ENCODE measurements at regions not wholly inside any gene's neighbourhood (a gene's known extent, or its start where the extent isn't known, plus 50 kb on each side); places are given as distances from the start of the nearest gene placed in this dataset.

- FAIRE-seq = no peak
Measured at GRCh38 chr9:91116711-91117110, 245.0 kb downstream of the AUH start.

GRCh38 chr9:91117474-91117891 lies 244.2 kb downstream of the AUH start:
- no peak for DNase-seq (ENCODE audit: extremely low spot score, insufficient read length, low read depth)

More at GRCh38 chr9:91116711-91117110, 245.0 kb downstream of the AUH start:
- no peak for DNase-seq (ENCODE audit: extremely low spot score, insufficient read length, low read depth)

GRCh38 chr9:91117959-91118703 lies 243.6 kb downstream of the AUH start:
- FAIRE-seq = no peak

More at GRCh38 chr9:91117474-91117891, 244.2 kb downstream of the AUH start:
- FAIRE-seq = no peak

DNA sequence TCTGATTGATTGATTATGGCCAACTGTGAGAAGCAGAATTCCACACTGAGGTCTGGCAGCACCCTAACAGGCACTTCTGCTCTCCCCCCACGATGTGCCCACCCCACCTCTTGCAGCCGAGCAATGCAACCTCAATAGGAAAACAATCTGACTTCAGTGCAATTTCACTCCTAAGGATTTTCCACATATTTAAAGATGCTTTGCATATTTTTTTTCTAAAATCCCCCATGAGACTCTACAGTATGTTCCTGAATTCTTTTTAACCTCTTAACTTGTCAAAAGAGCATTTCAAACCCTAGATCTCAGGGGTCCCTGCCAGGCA lies 243.1 kb downstream of the AUH start:
- DNase-seq (ENCODE audit: extremely low spot score, insufficient read length, low read depth) (no peak), FAIRE-seq (no peak)

More at GRCh38 chr9:91117959-91118703, 243.6 kb downstream of the AUH start:
- no peak for DNase-seq (ENCODE audit: extremely low spot score, insufficient read length, low read depth)

- DNase-seq (ENCODE audit: extremely low spot score, insufficient read length, low read depth) (no peak), FAIRE-seq (no peak)
Measured at GRCh38 chr9:91119142-91119541, 242.6 kb downstream of the AUH start.

DNA sequence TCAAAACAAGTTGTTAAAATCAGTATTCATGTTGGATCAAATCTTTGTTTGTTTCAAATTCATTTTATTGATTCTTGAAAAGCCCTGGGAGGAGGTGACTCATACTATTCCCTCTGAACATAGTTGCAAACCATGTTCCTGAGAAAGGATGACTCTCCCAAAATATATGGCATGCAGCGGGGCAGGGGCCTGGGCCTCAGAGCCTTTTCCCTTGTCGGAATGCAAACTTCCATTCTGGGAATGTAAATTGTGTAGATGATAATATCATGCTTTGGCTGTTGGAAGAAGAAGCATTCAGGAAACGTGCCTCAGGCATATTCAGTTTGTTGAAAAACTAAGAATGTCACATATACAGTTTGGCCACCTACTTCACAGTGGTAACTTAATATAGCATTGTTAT lies 242.0 kb downstream of the AUH start:
- DNase-seq (ENCODE audit: extremely low spot score, insufficient read length, low read depth) (no peak), FAIRE-seq (no peak)

DNA sequence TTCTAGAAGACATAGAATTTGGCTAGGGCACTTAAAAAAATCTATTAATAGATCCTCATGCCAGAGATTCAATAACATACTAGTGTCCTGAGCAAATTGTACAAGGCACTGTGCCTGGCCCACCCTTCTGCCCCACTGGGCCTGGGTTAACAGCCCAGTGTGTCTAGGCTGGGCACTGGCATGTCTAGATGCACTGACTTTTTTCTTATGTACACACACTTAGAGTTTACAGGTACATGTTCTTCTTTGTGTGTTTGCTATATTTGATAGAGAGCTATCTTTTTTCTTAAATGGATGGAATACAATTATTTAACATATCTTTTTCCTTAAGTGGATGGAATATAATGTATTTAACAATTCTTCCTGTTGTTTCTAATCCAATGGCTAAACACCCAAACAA lies 241.5 kb downstream of the AUH start:
- DNase-seq (ENCODE audit: extremely low spot score, insufficient read length, low read depth) (no peak), FAIRE-seq (no peak)

DNA sequence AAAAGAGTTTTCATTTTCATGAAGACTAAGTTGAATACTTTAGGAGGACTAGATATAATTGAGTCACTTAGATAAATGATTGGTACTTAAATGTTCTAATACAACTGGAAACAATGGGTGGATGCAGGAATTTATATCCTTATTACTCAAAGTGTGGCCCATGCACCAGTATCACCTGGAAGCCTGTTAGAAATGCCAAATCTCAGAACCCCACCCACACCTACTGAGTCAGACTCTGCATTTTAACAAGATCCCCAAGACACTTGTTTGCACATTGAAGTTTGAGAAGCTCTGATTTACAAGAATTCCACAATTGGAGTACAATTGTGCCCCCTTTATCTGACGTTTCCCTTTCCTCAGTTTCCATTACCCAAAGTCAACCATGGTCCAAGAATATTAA lies 239.0 kb downstream of the AUH start:
- no peak for FAIRE-seq
- no peak for DNase-seq (ENCODE audit: extremely low spot score, insufficient read length, low read depth)

GRCh38 chr9:91126761-91127445 lies 234.8 kb downstream of the AUH start:
- no peak for DNase-seq (ENCODE audit: extremely low spot score, insufficient read length, low read depth)
- no peak for FAIRE-seq

- FAIRE-seq (no peak), DNase-seq (ENCODE audit: extremely low spot score, insufficient read length, low read depth) (no peak)
Measured at GRCh38 chr9:91127653-91128052, 234.1 kb downstream of the AUH start.

DNA sequence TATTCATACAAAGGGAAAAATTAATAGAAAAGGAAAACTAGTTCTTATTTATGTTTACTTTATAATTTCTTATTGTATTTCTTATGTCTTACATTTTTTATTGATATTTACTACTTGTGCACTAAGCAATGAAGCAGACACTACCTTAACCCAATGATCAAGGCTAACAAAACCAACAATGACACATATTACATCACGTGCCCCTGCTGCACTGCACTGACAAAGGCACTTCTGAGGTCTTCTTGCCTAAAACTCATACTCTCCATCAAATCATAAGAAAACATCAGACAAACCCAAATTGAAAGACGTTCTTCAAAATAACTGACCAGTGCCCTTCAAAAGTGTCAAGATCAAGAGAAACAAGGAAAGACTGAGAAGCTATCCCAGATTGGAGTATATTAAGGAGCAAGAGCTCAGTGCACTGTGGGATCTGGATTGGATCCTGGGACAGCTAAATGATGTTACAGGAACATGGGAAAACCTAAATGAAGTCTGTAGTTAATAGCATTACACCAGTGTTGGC lies 230.9 kb downstream of the AUH start:
- FAIRE-seq = no peak
- DNase-seq (ENCODE audit: extremely low spot score, insufficient read length, low read depth) = no peak

DNA sequence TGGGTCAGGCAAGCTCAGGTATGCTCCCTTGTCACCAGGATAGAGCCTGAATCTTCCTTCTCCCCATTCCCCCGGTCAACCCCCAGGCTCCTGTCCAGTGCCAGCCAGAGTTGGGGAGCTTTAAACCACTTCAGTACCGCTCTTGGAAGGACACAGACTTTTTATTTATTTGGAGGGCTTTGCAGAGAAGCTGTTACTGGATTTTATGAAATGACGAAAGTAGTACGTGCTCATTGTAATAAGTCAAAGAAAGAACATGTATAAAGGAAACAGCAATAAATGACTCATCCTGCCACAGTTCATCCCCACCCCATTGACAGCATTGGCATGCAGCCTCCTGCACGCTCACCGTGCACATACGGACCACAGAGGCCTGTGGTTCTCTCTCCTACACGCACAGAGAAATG lies 230.3 kb downstream of the AUH start:
- peak; percentile 39 for FAIRE-seq
- DNase-seq (ENCODE audit: extremely low spot score, insufficient read length, low read depth) = no peak

GRCh38 chr9:91132576-91133073 lies 229.1 kb downstream of the AUH start:
- no peak for DNase-seq (ENCODE audit: extremely low spot score, insufficient read length, low read depth)
- no peak for FAIRE-seq

GRCh38 chr9:91134608-91135007 lies 227.1 kb downstream of the AUH start:
- no peak for FAIRE-seq
- no peak for DNase-seq (ENCODE audit: extremely low spot score, insufficient read length, low read depth)

DNA sequence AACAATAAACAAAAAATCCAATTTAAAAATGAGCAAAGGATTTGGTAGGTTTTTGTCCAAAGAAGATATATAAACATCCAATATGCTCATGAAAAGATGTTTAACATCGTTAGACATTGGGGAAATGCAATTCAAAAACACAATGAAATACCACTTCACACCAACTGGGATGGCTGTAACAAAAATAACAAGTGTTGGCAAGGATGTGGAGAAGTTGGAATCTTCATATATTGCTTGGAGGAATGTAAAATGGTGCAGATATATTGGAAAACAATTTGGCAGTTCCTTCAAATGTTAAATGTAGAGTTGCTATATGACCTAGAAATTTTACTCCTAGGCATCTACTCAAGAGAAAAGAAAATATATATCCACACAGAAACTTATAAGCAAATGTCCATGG lies 224.3 kb downstream of the AUH start:
- DNase-seq (ENCODE audit: extremely low spot score, insufficient read length, low read depth) (no peak), FAIRE-seq (no peak)

DNA sequence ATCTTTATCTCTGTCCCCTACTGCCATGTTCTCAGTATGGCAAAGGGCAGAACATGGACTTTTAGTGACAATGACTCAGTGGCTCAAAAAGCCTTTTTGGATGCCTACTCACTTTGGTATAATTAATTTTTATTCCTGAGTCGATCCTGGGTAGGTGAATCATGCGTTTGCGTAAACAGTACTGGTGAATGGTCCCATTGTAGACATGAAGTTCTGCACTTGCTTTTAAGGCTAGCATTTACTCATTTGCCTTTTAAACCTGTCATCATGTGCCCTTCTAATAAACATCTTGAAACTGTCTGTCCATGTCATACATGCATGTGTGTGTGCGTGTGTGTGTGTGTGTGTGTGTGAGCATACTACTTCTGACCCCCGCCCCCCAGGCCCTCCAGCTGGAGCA lies 223.0 kb downstream of the AUH start:
- no peak for FAIRE-seq
- DNase-seq (ENCODE audit: extremely low spot score, insufficient read length, low read depth) = no peak

- FAIRE-seq (no peak), DNase-seq (ENCODE audit: extremely low spot score, insufficient read length, low read depth) (no peak)
Measured at GRCh38 chr9:91141407-91141965, 220.2 kb downstream of the AUH start.

DNA sequence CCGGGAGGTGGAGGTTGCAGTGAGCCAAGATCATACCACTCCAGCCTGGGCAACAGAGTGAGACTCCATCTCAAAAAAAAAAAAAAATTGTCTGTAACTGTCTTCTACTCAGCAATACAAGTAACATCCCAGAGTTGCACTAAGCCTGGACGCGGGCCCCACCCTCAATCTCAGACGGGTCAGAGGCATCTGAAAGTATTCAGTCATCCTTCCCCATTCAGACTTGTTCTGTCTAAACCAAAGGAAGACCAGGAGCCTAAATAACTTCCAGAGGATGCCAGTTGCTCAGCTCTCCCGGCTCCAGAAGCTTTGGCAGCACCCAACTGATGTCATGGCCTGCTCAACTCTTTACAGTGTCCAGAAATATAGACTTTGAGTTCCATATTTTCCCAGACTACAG lies 218.6 kb downstream of the AUH start:
- DNase-seq (ENCODE audit: extremely low spot score, insufficient read length, low read depth) (no peak), FAIRE-seq (no peak)

DNA sequence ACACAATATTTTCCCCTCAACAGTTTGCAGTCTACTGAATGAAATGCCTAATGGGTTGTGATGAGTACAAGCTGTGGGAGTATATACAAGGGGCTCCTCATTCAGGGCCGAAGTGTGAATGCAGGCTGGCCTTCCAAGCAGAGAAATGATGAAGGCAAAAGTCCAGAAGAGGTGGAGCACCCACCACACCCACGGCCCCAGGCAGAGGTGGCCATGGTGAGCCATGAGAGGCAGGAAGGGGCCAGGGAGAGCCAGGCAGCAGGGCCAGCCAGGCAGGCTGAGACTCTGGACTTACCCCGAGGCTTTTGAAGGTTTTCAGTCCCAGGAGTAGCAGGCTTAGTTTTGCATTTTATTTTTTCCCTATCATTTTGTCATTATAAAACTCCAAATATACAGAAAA lies 218.1 kb downstream of the AUH start:
- DNase-seq (ENCODE audit: extremely low spot score, insufficient read length, low read depth) = no peak
- FAIRE-seq = no peak

DNA sequence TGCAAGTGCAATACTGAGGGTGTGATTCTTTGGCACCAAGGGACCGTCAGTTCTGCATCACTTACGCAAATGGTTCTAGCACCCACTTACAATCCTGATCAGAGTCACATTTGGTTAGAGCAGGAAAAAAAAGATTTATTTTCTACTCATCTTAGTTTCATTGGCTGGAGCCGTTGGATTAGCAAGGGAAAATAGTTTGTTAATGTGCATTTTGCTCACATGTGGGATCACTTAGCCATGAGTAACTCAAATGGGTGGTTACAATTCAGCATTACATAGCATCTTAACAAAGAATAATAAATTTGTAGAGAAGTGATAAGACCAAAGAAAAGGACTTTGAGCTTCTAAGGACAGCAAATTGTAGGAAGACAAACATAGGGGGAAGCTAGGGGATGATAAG lies 216.9 kb downstream of the AUH start:
- DNase-seq (ENCODE audit: extremely low spot score, insufficient read length, low read depth) (no peak), FAIRE-seq (no peak)

- DNase-seq (ENCODE audit: extremely low spot score, insufficient read length, low read depth) (no peak), FAIRE-seq (no peak)
Measured at GRCh38 chr9:91145496-91145895, 216.2 kb downstream of the AUH start.

Data from GM18507 (cell line).